SK-N-SH (cell line): ENCODE measurements at regions not wholly inside any gene's neighbourhood (a gene's known extent, or its start where the extent isn't known, plus 50 kb on each side); places are given as distances from the start of the nearest gene placed in this dataset.

Source experiments
- CTCF ChIA-PET: fragments of 300-600, 350-600 bp; formaldehyde crosslinking; extraction: SDS; loops from one replicate; lab custom pipeline; 2021; lab: Yijun Ruan, JAX
- POLR2A ChIA-PET: fragments of 350-600 bp; sonication (Branson Sonifier 250); formaldehyde crosslinking; extraction: SDS; loops from one replicate; lab custom pipeline; 2020; ENCODE audit warnings: antibody characterized with exemption, inconsistent platforms; lab: Yijun Ruan, JAX
- DNase-seq: peaks from one replicate; pipeline ENCODE4 v3.0.0; 2012
- H2AFZ ChIP-seq: fragments of 200-600 bp; sonication (generic); 2 replicates; pipeline ENCODE4 v1.8.1; 2016; ENCODE audit warnings: antibody characterized with exemption, mild to moderate bottlenecking, low read depth
- H3F3A ChIP-seq: fragments of 200-600 bp; sonication (generic); replicated peaks from 2 replicates; pipeline ENCODE3; 2016; ENCODE audit warnings: antibody characterized with exemption, mild to moderate bottlenecking; ENCODE audit not compliant: insufficient read depth
- H3K27ac ChIP-seq, 2 experiments: fragments of 200-500 bp in 1 of 2; fragments of 200-600 bp in 1 of 2; sonication (Bioruptor generic) in 1 of 2; sonication (generic), shearing (Covaris generic) in 1 of 2; 2 replicates each; pipeline versions ENCODE4 v1.5.1 to v1.6.1; 2014 to 2016; ENCODE audit warnings: low read depth in 2 of 2, inconsistent platforms in 1 of 2, low read length in 1 of 2, mild to moderate bottlenecking in 1 of 2, mixed read lengths in 1 of 2
- H3K27me3 ChIP-seq: fragments of 200-600 bp; sonication (generic), shearing (Covaris generic); 2 replicates; pipeline ENCODE4 v1.6.1; 2016; ENCODE audit warnings: mixed run types; ENCODE audit not compliant: insufficient read depth
- H3K36me3 ChIP-seq, 2 experiments: fragments of 200-500 bp in 1 of 2; fragments of 200-600 bp in 1 of 2; sonication (Bioruptor generic) in 1 of 2; sonication (generic) in 1 of 2; replicated peaks in 1 of 2; 2 replicates each; pipeline versions ENCODE3 to v1.5.1; 2014 to 2016; ENCODE audit warnings: low read length in 1 of 2, mild to moderate bottlenecking in 1 of 2; ENCODE audit not compliant: insufficient read depth in 2 of 2, control insufficient read depth in 1 of 2
- H3K4me1 ChIP-seq, 2 experiments: fragments of 200-500 bp in 1 of 2; fragments of 200-600 bp in 1 of 2; sonication (Bioruptor generic) in 1 of 2; sonication (generic), shearing (Covaris generic) in 1 of 2; 2 replicates each; pipeline versions ENCODE4 v1.5.1 to v1.6.1; 2014 to 2016; ENCODE audit warnings: low read depth in 1 of 2, low read length in 1 of 2, mixed run types in 1 of 2; ENCODE audit not compliant: insufficient read depth in 2 of 2, control insufficient read depth in 1 of 2
- H3K4me2 ChIP-seq: fragments of 200-600 bp; sonication (generic), shearing (Covaris generic); 2 replicates; pipeline ENCODE4 v1.6.1; 2017; ENCODE audit warnings: mixed run types
- H3K4me3 ChIP-seq, 2 experiments: fragments of 200-500 bp in 1 of 2; fragments of 200-600 bp in 1 of 2; sonication (Bioruptor generic) in 1 of 2; sonication (generic), shearing (Covaris generic) in 1 of 2; 2 replicates each; pipeline versions ENCODE4 v1.5.1 to v1.8.1; 2014 to 2016; ENCODE audit warnings: low read depth in 2 of 2, inconsistent platforms in 1 of 2, low read length in 1 of 2, mild to moderate bottlenecking in 1 of 2, mixed read lengths in 1 of 2, moderate library complexity in 1 of 2
- H3K79me2 ChIP-seq: fragments of 200-600 bp; sonication (generic); 2 replicates; pipeline ENCODE4 v1.8.1; 2017; ENCODE audit warnings: mild to moderate bottlenecking; ENCODE audit not compliant: insufficient read depth
- H3K9ac ChIP-seq: fragments of 200-600 bp; sonication (generic); 2 replicates; pipeline ENCODE4 v1.6.1; 2017; ENCODE audit warnings: mixed run types
- H3K9me2 ChIP-seq: fragments of 200-600 bp; sonication (generic); 2 replicates; pipeline ENCODE4 v1.6.1; 2017; ENCODE audit warnings: mixed run types
- H3K9me3 ChIP-seq: fragments of 200-600 bp; sonication (generic); 2 replicates; pipeline ENCODE4 v1.6.1; 2017; ENCODE audit warnings: mixed run types, mild to moderate bottlenecking, moderate library complexity
- H4K20me1 ChIP-seq: fragments of 200-600 bp; sonication (generic); 2 replicates; pipeline ENCODE4 v1.6.1; 2017; ENCODE audit warnings: mild to moderate bottlenecking, mixed run types; ENCODE audit not compliant: insufficient read depth
- CHD2 ChIP-seq: fragments of 150-350 bp; IDR thresholded peaks from 2 replicates; pipeline ENCODE4 v1.6.1; 2018; ENCODE audit warnings: low read length; ENCODE audit not compliant: partially characterized antibody
- ELF1 ChIP-seq: IDR thresholded peaks from 2 replicates; pipeline ENCODE4 v1.4.0; 2012
- EP300 ChIP-seq, 2 experiments: IDR thresholded peaks; 2 replicates each; pipeline versions ENCODE4 v1.4.0 to v1.6.1; 2012; ENCODE audit warnings: borderline replicate concordance in 1 of 2, low read depth in 1 of 2, low read length in 1 of 2
- EZH2phosphoT487 ChIP-seq: fragments of 200-600 bp; sonication (generic); IDR thresholded peaks from 2 replicates; pipeline ENCODE4 v1.6.1; 2017; ENCODE audit warnings: low read depth, mixed run types, mild to moderate bottlenecking, antibody characterized with exemption, moderate library complexity, borderline replicate concordance
- FOSL2 ChIP-seq: IDR thresholded peaks from 2 replicates; pipeline ENCODE4 v1.4.0; 2012; ENCODE audit warnings: low read depth, mild to moderate bottlenecking, moderate library complexity, borderline replicate concordance
- FOXM1 ChIP-seq: IDR thresholded peaks from 2 replicates; pipeline ENCODE4 v1.4.0; 2012; ENCODE audit warnings: low read depth, mild to moderate bottlenecking
- GATA2 ChIP-seq: sonication (generic); formaldehyde crosslinking; IDR thresholded peaks from 2 replicates; pipeline ENCODE4 v1.5.0; 2020; ENCODE audit warnings: mild to moderate bottlenecking, missing genetic modification reagents
- JUND ChIP-seq: IDR thresholded peaks from 2 replicates; pipeline ENCODE4 v1.4.0; 2012
- MXI1 ChIP-seq: IDR thresholded peaks from 2 replicates; pipeline ENCODE4 v1.6.1; 2012; ENCODE audit warnings: mild to moderate bottlenecking, low read depth, low read length, improper control_type of control experiment
- NFIC ChIP-seq: IDR thresholded peaks from 2 replicates; pipeline ENCODE4 v1.4.0; 2012; ENCODE audit warnings: borderline replicate concordance
- NRF1 ChIP-seq: IDR thresholded peaks from 2 replicates; pipeline ENCODE4 v1.6.1; 2012; ENCODE audit warnings: low read depth, mild to moderate bottlenecking, low read length
- RCOR1 ChIP-seq: fragments of 150-350 bp; IDR thresholded peaks from 2 replicates; pipeline ENCODE4 v1.6.1; 2017; ENCODE audit warnings: antibody characterized with exemption, low read length
- RXRA ChIP-seq: IDR thresholded peaks from 2 replicates; pipeline ENCODE4 v1.4.0; 2012; ENCODE audit warnings: low read depth, mild to moderate bottlenecking, borderline replicate concordance
- SIN3A ChIP-seq: IDR thresholded peaks from 2 replicates; pipeline ENCODE4 v1.6.1; 2012; ENCODE audit warnings: low read depth, mild to moderate bottlenecking, low read length, moderate library complexity, borderline replicate concordance
- SMC3 ChIP-seq: IDR thresholded peaks from 2 replicates; pipeline ENCODE4 v1.6.1; 2012; ENCODE audit warnings: low read depth, low read length, improper control_type of control experiment
- TCF12 ChIP-seq: IDR thresholded peaks from 2 replicates; pipeline ENCODE4 v1.4.0; 2012
- TEAD4 ChIP-seq: IDR thresholded peaks from 2 replicates; pipeline ENCODE4 v1.4.0; 2012; ENCODE audit warnings: mild to moderate bottlenecking, borderline replicate concordance; ENCODE audit not compliant: insufficient read depth
- YY1 ChIP-seq: IDR thresholded peaks from 2 replicates; pipeline ENCODE4 v1.4.0; 2012; ENCODE audit warnings: low read depth, mild to moderate bottlenecking
- ZBTB33 ChIP-seq: IDR thresholded peaks from 2 replicates; pipeline ENCODE4 v1.4.0; 2012; ENCODE audit warnings: low read depth, borderline replicate concordance
- WGBS: methylation state at CpG from one replicate; pipeline ENCODE4 v1.1.6; 2017; ENCODE audit warnings: low lambda C conversion rate; 5-methylcytosine and 5-hydroxymethylcytosine counted together
- TF ChIP-seq, protein P1 (sequence below): fragments of 150-350 bp; IDR thresholded peaks from 2 replicates; pipeline ENCODE4 v1.6.1; 2016; ENCODE audit warnings: mild to moderate bottlenecking, low read depth, low read length

DNA sequence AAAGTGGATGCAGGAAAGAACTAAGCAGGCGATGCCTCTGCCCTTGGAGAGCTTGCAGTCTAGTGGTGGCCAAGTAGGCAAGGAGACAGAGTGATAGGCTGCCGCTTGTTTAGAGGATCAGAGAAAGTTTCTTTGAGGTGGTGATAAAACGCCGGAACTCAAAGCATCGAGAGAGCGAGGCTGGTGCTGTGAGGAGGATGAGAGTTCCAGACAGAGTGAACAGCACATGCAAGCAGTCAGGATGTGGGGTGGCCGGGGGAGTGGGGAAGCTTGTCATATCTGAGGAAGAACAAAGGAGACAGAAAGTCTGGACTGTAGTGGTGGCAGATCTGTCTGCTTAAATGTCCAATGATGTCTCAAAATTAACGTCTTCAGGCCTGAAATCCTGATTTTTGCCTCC is 319.7 kb downstream of the SNAPC1 start:
- Histone ChIP-seq H3F3A (no peaks in the 10 kb centered on the region), H3K9me2 (no peaks in the 10 kb centered on the region), H3K27me3 (no peaks in the 10 kb centered on the region), H3K79me2 (no peaks in the 10 kb centered on the region), H3K9ac (no peak overlapping the region), H3K27ac (no peak overlapping the region), H4K20me1 (no peaks in the 10 kb centered on the region), H3K4me1 (no peaks in the 10 kb centered on the region), H3K9me3 (no peaks in the 10 kb centered on the region)
- no peak for DNase-seq
- CTCF ChIA-PET = no interaction called here
- WGBS = 52% methylated on average over 8 of the region's 8 CpGs
- TF ChIP-seq RXRA (no peak), YY1 (no peak), SIN3A (no peak), TEAD4 (no peak), MXI1 (no peak), TCF12 (no peak), EZH2phosphoT487 (no peak), FOSL2 (no peak), NFIC (no peak), NRF1 (no peak), RCOR1 (no peak), ZBTB33 (no peak), CHD2 (no peak), ELF1 (no peak), EP300 (IDR thresholded peaks at IDR 0.05; ENCODE audit: borderline replicate concordance in 1 of 2, low read depth in 1 of 2, low read length in 1 of 2) (no peak), FOXM1 (no peak), JUND (no peak), SMC3 (no peak), GATA2 (CRISPR knock-in tag) (no peak)
- TF ChIP-seq, protein P1, sequence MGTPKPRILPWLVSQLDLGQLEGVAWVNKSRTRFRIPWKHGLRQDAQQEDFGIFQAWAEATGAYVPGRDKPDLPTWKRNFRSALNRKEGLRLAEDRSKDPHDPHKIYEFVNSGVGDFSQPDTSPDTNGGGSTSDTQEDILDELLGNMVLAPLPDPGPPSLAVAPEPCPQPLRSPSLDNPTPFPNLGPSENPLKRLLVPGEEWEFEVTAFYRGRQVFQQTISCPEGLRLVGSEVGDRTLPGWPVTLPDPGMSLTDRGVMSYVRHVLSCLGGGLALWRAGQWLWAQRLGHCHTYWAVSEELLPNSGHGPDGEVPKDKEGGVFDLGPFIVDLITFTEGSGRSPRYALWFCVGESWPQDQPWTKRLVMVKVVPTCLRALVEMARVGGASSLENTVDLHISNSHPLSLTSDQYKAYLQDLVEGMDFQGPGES = no peak
- TF ChIP-seq, all 33 proteins: peak for 0
- Histone ChIP-seq H2AFZ (no peak overlapping the region), H3K36me3 (no peaks in the 10 kb centered on the region), H3K4me2 (no peak overlapping the region), H3K4me3 (no peak overlapping the region)
- POLR2A ChIA-PET = no interaction called here
